Fibroblast of upper back skin (primary cell): ENCODE measurements at regions not wholly inside any gene's neighbourhood (a gene's known extent, or its start where the extent isn't known, plus 50 kb on each side); places are given as distances from the start of the nearest gene placed in this dataset.
"Not testable (repeated sequence)": the region's sequence is repeated elsewhere in the genome, so short reads cannot be mapped to it uniquely, and the experiment has no call there.

Experiments used
- DNase-seq: peaks from one replicate; pipeline ENCODE4 v3.0.0-alpha.2; 2013

DNA sequence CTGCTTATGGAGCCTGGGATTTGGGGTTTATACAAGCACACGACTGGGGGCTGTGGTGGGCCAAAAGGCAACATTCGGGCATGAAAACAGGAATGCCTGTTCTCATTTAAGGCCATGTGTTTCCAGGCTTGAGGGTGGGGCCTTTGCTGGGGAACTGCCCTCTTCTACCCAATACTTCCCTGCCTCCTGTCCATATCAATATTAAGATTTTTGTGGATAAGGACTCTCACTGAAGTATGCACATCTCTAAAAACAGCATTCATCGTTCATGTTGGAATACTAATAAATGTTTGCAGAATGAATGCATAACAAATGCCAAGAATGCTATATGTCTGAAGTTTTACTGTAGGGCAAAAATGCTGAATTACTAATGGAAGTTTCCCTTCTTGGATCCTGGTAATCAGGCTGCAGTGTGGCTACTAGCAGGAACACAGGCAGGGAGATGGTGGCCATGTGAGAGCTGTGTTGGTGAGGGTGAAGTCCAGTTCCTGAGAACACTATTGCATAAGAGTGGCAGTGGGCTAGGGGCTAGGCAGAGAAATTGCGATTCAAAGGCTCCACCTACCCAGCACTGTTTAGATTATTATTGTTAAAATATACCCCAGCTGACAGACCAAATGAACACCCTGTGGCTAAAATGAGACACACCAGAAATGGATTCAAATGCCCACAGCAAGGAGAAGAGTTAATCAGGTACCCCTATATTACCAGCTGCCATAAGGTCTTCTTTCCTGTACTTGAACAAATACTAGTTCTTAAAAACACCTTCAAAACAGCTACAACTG is 644.3 kb downstream of the EPM2A start:
- no peak for DNase-seq

DNA sequence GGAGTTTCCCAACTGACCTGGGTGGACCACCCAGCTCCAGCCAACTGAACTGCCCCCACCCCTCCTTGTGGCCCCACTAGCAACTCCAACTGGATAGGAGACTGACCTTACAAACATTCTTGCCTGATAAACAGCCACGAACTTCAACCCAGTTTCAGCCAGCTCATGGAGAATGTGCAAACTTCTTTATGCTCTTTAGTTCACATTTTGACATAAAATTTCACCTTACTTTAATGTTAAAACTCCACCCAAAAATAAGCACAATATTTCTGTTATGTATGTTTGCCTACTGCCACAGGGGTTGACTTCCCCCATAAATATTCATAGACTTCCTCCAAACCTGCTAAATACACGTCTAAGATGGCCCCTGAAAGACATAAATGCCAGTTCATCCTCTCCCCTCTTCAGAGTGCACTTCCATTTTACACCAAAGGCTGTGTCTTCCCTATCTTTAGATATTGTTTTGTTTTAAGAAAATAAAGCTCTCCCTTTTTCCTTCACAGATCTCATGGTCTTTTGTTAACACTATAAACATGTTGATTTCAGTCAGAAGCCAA is 643.7 kb downstream of the EPM2A start:
- no peak for DNase-seq

DNA sequence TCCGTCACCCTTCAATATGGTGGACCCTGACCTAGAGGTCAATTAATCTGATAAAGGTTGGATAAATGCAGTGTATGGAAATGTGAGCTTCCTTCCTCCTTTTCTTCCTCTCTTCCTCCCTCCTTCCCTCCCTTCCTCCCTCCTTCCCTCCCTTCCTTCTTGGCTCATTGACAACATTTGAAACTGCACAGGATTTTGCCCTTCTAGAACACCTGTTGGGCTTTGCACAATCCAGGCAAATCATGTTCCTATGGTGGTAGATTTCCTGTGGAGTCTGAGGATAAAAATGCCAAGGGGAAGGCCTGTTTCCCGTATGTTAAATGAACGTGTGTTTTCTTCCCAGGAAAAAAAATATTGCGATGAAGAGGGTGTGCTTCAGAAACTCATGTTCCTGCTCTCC is 642.8 kb downstream of the EPM2A start:
- DNase-seq: no peak

DNA sequence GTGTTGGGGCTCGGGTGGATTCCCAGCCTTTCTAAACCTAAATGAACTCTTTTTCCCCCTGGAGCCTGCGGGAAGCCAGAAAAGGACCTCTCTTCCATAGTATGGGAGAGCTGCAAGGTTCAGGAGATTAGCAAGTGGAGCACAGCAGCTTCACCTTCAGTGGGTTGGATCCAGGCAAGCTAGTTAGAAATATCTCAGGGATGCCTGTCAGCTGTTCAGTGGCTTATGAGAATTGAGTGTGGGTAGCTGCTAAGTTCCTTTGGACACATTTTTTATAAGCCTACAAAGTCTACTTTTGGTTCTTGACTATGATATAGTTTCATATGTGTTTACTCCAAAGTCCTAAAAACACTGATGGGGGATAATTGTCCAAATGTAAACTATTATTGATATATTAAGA is 642.1 kb downstream of the EPM2A start:
- DNase-seq: no peak

GRCh38 chr6:145096846-145097245 is 638.5 kb downstream of the EPM2A start:
- no peak for DNase-seq

DNA sequence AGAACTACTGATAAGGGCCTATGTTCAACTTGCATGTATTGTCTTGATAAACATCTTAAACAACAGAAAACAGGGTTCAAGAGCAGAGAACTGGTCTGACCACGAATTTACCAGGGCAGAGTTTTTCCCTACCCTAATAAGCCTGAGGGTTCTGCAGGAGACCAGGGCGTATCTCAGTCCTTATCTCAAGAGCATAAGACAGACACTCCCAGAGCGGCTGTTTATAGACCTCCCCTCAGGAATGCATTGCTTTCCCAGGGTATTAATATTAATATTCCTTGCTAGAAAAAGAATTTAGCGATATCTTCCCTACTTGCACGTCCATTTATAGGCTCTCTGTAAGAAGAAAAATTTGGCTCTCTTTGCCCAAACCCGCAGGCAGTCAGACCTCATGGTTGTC is 637.2 kb downstream of the EPM2A start:
- DNase-seq: not testable (repeated sequence)

- no peak for DNase-seq
Observed at GRCh38 chr6:145099713-145100112, 635.6 kb downstream of the EPM2A start.

DNA sequence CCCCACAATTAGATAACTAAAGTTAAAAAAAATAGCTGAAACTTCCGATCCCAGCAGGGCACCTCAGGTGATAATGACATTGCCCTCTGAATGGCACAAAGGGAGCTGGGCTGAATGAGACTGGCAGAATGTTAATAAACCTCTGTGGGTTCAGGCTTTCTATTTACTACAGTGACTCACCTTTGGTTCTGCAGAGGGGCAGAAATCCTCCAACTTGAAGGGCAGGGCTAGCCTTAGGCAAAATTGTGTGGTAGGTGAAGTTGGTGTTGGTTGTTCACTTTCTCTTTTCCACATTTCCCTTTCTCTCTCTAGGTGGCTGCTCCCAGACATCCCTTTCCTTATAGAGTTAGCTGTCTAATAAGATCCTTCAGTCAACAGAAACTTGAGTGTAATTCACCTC is 625.2 kb downstream of the EPM2A start:
- DNase-seq: no peak

- not testable (repeated sequence) for DNase-seq
Observed at GRCh38 chr6:145111407-145111806, 623.9 kb downstream of the EPM2A start.

DNA sequence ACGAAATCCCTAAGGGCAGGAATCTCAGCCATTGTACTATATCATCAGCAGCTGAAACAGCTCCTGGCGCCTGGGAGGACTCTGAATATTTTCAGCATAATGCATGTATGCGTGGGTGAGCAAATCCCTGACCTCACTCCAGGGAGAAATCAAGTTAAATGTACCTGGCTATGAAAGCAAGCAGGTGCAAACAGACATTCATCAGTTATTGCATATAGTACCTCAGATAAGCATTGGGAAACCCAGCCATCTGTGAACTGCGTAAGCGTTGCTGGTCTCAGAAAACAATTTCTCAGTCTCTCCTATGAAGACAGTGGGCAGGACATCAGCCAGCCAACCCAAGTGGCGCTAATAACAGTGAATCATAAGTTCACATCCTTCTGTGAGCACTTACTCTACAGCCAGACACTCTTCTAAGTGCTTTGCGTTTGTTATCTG is 622.6 kb downstream of the EPM2A start:
- DNase-seq: peak; percentile 6

GRCh38 chr6:145115638-145116037 is 619.7 kb downstream of the EPM2A start:
- DNase-seq: no peak

DNA sequence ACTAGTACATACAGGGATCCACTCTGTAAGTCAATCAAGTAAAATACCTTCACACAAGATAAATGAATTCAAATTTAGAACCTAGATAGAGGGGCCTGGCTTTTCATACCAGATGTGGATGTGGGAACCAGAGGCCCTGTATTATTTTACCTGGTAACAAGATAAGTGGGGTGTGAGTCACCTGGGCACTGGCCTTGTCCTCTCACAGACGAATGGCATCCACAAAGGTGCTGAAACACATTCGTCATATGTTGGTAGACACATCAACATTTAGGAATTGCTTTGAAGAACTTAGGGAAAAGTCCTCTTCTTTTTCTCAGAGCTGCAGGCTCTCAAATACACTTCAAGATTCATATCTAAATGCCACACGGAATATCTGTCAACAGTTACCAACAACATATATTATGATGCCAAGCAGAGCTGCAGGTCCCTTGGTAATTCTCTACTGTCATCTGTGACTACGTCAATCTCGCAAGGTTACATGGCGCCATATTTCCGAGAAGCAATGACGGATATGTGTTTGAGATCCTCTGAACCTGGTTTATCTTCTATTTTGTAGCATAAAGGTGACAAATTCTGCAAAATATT is 618.6 kb downstream of the EPM2A start:
- DNase-seq: no peak

DNA sequence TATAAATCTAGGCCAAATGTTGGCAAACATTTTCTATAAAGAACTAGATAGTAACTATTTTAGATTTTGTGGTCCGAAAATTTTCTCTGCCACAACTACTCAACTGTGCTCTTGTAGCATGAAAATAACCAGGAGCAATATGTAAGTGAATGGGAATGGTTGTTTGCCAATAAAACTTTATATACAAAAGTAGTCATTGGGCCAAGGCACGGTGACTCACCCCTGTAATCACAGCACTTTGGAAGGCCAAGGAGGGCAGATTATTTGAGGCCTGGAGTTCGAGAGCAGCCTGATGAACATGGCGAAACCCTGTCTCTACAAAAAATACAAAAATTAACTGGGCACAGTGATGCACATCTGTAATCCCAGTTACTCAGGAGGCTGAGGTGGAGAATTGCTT is 617.1 kb downstream of the EPM2A start:
- DNase-seq: no peak

GRCh38 chr6:145119081-145119480 is 616.2 kb downstream of the EPM2A start:
- DNase-seq: no peak

DNA sequence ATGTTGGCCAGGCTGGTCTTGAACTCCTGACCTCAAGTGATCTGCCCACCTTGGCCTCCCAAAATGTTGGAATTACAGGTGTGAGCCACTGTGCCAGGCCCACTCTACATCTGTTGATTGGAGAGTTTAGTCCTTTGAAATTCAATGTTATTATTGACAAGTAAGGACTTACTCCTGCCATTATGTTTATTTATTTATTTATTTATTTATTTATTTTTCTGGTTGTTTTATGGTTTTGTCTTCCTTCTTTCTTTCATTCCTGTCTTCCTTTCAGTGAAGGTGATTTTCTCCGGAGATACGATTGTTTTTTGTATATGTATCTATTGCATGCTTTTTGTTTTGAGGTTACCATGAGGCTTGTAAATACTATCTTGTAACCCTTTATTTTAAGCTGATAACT is 602.6 kb downstream of the EPM2A start:
- no peak for DNase-seq

- no peak for DNase-seq
Observed at GRCh38 chr6:145135702-145136101, 599.6 kb downstream of the EPM2A start.

DNA sequence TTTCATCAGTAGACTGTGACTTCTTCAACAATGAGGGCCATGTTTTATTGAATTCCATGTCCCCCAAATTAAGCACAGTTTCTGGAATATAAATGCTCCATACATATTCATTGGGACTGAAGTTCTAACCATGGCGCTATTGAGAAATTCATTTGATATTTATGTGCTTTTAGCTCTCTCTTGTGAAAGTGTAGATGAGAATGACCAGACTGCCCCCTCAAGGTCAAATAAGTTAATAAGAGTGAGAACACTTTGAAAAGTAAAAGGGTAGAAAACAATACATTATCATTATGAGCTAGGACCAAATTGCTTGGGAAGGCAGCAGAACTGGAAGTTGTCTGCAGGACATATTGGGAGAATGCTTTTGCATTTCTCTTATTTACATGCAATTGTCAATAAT is 597.9 kb downstream of the EPM2A start:
- DNase-seq: peak; percentile 28

- DNase-seq: no peak
Observed at GRCh38 chr6:145138469-145139139, 596.7 kb downstream of the EPM2A start.

- DNase-seq: peak; percentile 37
Observed at GRCh38 chr6:145139140-145139850, 596.0 kb downstream of the EPM2A start.

DNA sequence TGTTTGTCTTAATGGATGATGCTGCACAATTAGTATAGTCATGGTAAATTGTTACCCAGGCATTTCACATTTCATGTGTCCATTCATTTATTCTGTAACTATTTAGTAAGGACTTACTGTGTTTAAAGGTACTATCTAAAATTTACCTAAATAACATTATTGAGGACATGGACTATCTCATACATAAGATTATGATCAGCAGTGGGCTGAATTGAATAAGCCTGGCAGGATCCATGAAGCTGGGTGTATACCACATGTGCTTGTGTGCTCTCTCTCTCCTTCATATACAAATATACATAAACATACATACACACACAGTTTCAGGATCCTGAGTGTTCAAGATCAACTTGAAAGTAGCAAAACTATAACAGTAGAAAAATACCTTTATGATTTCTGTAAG is 595.4 kb downstream of the EPM2A start:
- DNase-seq: no peak

- no peak for DNase-seq
Observed at GRCh38 chr6:145141572-145141971, 593.7 kb downstream of the EPM2A start.

DNA sequence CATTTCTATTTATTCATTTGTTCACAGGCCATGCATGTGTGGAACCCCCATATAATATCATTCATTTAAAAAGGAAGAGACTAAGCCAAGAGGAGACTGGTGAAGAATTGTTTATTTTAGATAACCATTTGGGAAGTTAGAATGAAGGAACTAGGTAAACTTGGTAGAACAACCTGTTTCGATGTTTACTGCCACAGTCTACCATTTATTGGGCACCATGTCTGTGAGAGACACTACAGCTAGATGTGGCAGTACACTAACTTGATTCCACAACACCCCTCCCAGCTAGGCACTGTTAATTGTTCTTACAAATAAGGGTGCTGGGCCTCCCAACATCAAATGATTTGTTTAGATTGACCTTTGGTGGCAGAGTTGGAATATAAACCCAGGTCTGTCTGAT is 592.4 kb downstream of the EPM2A start:
- no peak for DNase-seq

DNA sequence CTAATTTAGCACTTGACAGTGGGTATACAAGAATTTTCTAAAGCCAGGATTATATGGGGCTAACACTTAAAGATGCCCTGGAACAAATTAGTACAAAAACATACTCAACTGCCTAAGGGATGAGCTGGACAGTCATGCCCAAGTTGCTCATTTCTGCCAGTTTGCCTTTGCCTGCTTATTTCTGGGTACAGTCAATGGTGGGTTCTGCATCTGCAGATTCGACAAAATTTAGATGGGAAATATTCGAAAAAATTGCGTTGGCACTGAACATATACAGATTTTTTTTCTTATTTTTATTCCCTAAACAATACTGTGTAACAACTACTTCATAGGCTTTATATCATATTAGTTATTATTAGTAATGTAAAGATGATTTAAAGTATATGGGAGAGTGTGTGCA is 591.9 kb downstream of the EPM2A start:
- DNase-seq: no peak
